ENCODE measurements at regions not wholly inside any gene's neighbourhood (a gene's known extent, or its start where the extent isn't known, plus 50 kb on each side); places are given as distances from the start of the nearest gene placed in this dataset.
"Not testable (repeated sequence)": the region's sequence is repeated elsewhere in the genome, so short reads cannot be mapped to it uniquely, and the experiment has no call there.

GRCh38 chr2:52387937-52388590 lies 1356.1 kb upstream of the NRXN1 start:
- no peak for DNase-seq (ENCODE audit: low spot score)

- no peak for DNase-seq (ENCODE audit: low spot score)
These were observed 1354.6 kb upstream of the NRXN1 start for GRCh38 chr2:52386433-52387030.

GRCh38 chr2:52383541-52383940 lies 1351.6 kb upstream of the NRXN1 start:
- no peak for DNase-seq (ENCODE audit: low spot score)

- DNase-seq (ENCODE audit: low spot score): no peak
These were observed 1337.2 kb upstream of the NRXN1 start for GRCh38 chr2:52369178-52369577.

- DNase-seq (ENCODE audit: low spot score): no peak
These were observed 1336.2 kb upstream of the NRXN1 start for GRCh38 chr2:52368141-52368540.

GRCh38 chr2:52365946-52366345 lies 1334.0 kb upstream of the NRXN1 start:
- no peak for DNase-seq (ENCODE audit: low spot score)

GRCh38 chr2:52356556-52356955 lies 1324.6 kb upstream of the NRXN1 start:
- no peak for DNase-seq (ENCODE audit: low spot score)

GRCh38 chr2:52347292-52347691 lies 1315.4 kb upstream of the NRXN1 start:
- no peak for DNase-seq (ENCODE audit: low spot score)

GRCh38 chr2:52345676-52346075 lies 1313.7 kb upstream of the NRXN1 start:
- no peak for DNase-seq (ENCODE audit: low spot score)

GRCh38 chr2:52345082-52345481 lies 1313.2 kb upstream of the NRXN1 start:
- no peak for DNase-seq (ENCODE audit: low spot score)

GRCh38 chr2:52343706-52344266 lies 1311.9 kb upstream of the NRXN1 start:
- DNase-seq (ENCODE audit: low spot score): no peak

- no peak for DNase-seq (ENCODE audit: low spot score)
These were observed 1311.1 kb upstream of the NRXN1 start for GRCh38 chr2:52343010-52343409.

GRCh38 chr2:52342458-52342857 lies 1310.5 kb upstream of the NRXN1 start:
- DNase-seq (ENCODE audit: low spot score): no peak

GRCh38 chr2:52341732-52342131 lies 1309.8 kb upstream of the NRXN1 start:
- no peak for DNase-seq (ENCODE audit: low spot score)

GRCh38 chr2:52340171-52340570 lies 1308.2 kb upstream of the NRXN1 start:
- no peak for DNase-seq (ENCODE audit: low spot score)

GRCh38 chr2:52337786-52338185 lies 1305.9 kb upstream of the NRXN1 start:
- not testable (repeated sequence) for DNase-seq (ENCODE audit: low spot score)

- no peak for DNase-seq (ENCODE audit: low spot score)
These were observed 1305.0 kb upstream of the NRXN1 start for GRCh38 chr2:52336951-52337350.

- no peak for DNase-seq (ENCODE audit: low spot score)
These were observed 1303.8 kb upstream of the NRXN1 start for GRCh38 chr2:52335727-52336126.

GRCh38 chr2:52334185-52334584 lies 1302.3 kb upstream of the NRXN1 start:
- no peak for DNase-seq (ENCODE audit: low spot score)

- no peak for DNase-seq (ENCODE audit: low spot score)
These were observed 1295.7 kb upstream of the NRXN1 start for GRCh38 chr2:52327641-52328040.

GRCh38 chr2:52314231-52314630 lies 1282.3 kb upstream of the NRXN1 start:
- DNase-seq (ENCODE audit: low spot score): no peak

- no peak for DNase-seq (ENCODE audit: low spot score)
These were observed 1280.6 kb upstream of the NRXN1 start for GRCh38 chr2:52312486-52312885.

GRCh38 chr2:52311862-52312261 lies 1279.9 kb upstream of the NRXN1 start:
- DNase-seq (ENCODE audit: low spot score): no peak

- DNase-seq (ENCODE audit: low spot score): no peak
These were observed 1276.2 kb upstream of the NRXN1 start for GRCh38 chr2:52308156-52308555.
